Ishikawa (cell line): ENCODE measurements at regions not wholly inside any gene's neighbourhood (a gene's known extent, or its start where the extent isn't known, plus 50 kb on each side); places are given as distances from the start of the nearest gene placed in this dataset.

Experiments
- CEBPB ChIP-seq: IDR thresholded peaks from 2 replicates; pipeline ENCODE4 v1.6.1; 2012
- CREB1 ChIP-seq: IDR thresholded peaks from 2 replicates; pipeline ENCODE4 v1.6.1; 2012; ENCODE audit warnings: low read depth
- EGR1 ChIP-seq: IDR thresholded peaks from 2 replicates; pipeline ENCODE4 v1.6.1; 2012
- EP300 ChIP-seq: IDR thresholded peaks from 2 replicates; pipeline ENCODE4 v1.6.1; 2012; ENCODE audit warnings: borderline replicate concordance
- FOXM1 ChIP-seq: IDR thresholded peaks from 2 replicates; pipeline ENCODE4 v1.6.1; 2012; ENCODE audit warnings: low read depth, borderline replicate concordance
- MAX ChIP-seq: IDR thresholded peaks from 2 replicates; pipeline ENCODE4 v1.6.1; 2012
- NFIC ChIP-seq: IDR thresholded peaks from 2 replicates; pipeline ENCODE4 v1.6.1; 2012
- RAD21 ChIP-seq: IDR thresholded peaks from 2 replicates; pipeline ENCODE4 v1.6.1; 2012; ENCODE audit warnings: low read depth
- REST ChIP-seq: IDR thresholded peaks from 2 replicates; pipeline ENCODE4 v1.6.1; 2012; ENCODE audit warnings: low read depth, mild to moderate bottlenecking
- TAF1 ChIP-seq: IDR thresholded peaks from 2 replicates; pipeline ENCODE4 v1.6.1; 2012; ENCODE audit warnings: low read depth, mild to moderate bottlenecking
- TCF12 ChIP-seq: IDR thresholded peaks from 2 replicates; pipeline ENCODE4 v1.6.1; 2012; ENCODE audit warnings: low read depth
- TEAD4 ChIP-seq: IDR thresholded peaks from 2 replicates; pipeline ENCODE4 v1.6.1; 2012
- USF1 ChIP-seq: IDR thresholded peaks from 2 replicates; pipeline ENCODE4 v1.6.1; 2012
- YY1 ChIP-seq: IDR thresholded peaks from 2 replicates; pipeline ENCODE4 v1.6.1; 2012; ENCODE audit warnings: low read depth
- ZBTB7A ChIP-seq: IDR thresholded peaks from 2 replicates; pipeline ENCODE4 v1.6.1; 2012; ENCODE audit warnings: low read depth

GRCh38 chr4:181168011-181168805, 1075.0 kb upstream of the TENM3 start:
- TF ChIP-seq NFIC: no peak

- TF ChIP-seq REST: no peak
Observed at GRCh38 chr4:181173046-181173445, 1070.2 kb upstream of the TENM3 start.

GRCh38 chr4:181176306-181176705, 1066.9 kb upstream of the TENM3 start:
- no peak for TF ChIP-seq EP300
- no peak for TF ChIP-seq EGR1
- TF ChIP-seq ZBTB7A: no peak
- no peak for TF ChIP-seq TCF12
- TF ChIP-seq USF1: no peak
- no peak for TF ChIP-seq YY1
- no peak for TF ChIP-seq FOXM1
- TF ChIP-seq CEBPB: no peak
- TF ChIP-seq CREB1: no peak
- TF ChIP-seq TEAD4: no peak
- TF ChIP-seq TAF1: no peak
- TF ChIP-seq RAD21: no peak
- TF ChIP-seq NFIC: no peak
- no peak for TF ChIP-seq REST
- no peak for TF ChIP-seq MAX

- no peak for TF ChIP-seq REST
- TF ChIP-seq YY1: no peak
- TF ChIP-seq TAF1: no peak
- no peak for TF ChIP-seq USF1
- TF ChIP-seq CREB1: no peak
- no peak for TF ChIP-seq TCF12
- no peak for TF ChIP-seq EGR1
- no peak for TF ChIP-seq TEAD4
- TF ChIP-seq ZBTB7A: no peak
- TF ChIP-seq FOXM1: no peak
Observed at GRCh38 chr4:181181331-181181730, 1061.9 kb upstream of the TENM3 start.

- TF ChIP-seq NFIC (no peak), YY1 (no peak), TEAD4 (no peak)
Observed at GRCh38 chr4:181189751-181190150, 1053.5 kb upstream of the TENM3 start.
